T-helper 17 cell (primary cell): ENCODE measurements at regions not wholly inside any gene's neighbourhood (a gene's known extent, or its start where the extent isn't known, plus 50 kb on each side); places are given as distances from the start of the nearest gene placed in this dataset.

Experiments
- ATAC-seq: fragments of 150-1000 bp; cut with Tn5 transposase; 2 replicates; pipeline ENCODE4 v1.10.0; 2021; ENCODE audit warnings: mild to moderate bottlenecking, moderate library complexity
- DNase-seq, 3 donors: peaks; one replicate each; pipeline versions ENCODE4 v3.0.0 to v3.0.0-alpha.2; 2020 to 2021
- H3K9me3 ChIP-seq: one replicate; pipeline ENCODE4 v1.7.0; 2013; ENCODE audit warnings: low read length, mild to moderate bottlenecking; ENCODE audit not compliant: control insufficient read depth, poor library complexity, severe bottlenecking
- H3K27ac Mint-ChIP-seq: one replicate; pipeline ENCODE4 v1.8.0; 2022; ENCODE audit warnings: mild to moderate bottlenecking, moderate library complexity, mixed read lengths
- H3K27me3 Mint-ChIP-seq: one replicate; pipeline ENCODE4 v1.8.0; 2022; ENCODE audit warnings: mixed read lengths
- H3K36me3 Mint-ChIP-seq: one replicate; pipeline ENCODE4 v1.8.0; 2022; ENCODE audit warnings: low read depth, mixed read lengths
- H3K4me1 Mint-ChIP-seq: one replicate; pipeline ENCODE4 v1.8.0; 2022; ENCODE audit warnings: mild to moderate bottlenecking, mixed read lengths
- H3K4me3 Mint-ChIP-seq: one replicate; pipeline ENCODE4 v1.8.0; 2022; ENCODE audit warnings: mild to moderate bottlenecking, moderate library complexity, mixed read lengths

GRCh38 chr1:58317086-58317485 lies 229.4 kb downstream of the OMA1 start:
- H3K36me3 Mint-ChIP-seq, result peaks cover 2% of the 10 kb centered on the region
- H3K27me3 Mint-ChIP-seq, result peaks cover 12% of the 10 kb centered on the region
- no peaks in the 10 kb centered on the region for H3K9me3 ChIP-seq
- no peak overlapping the region for H3K4me3 Mint-ChIP-seq
- H3K4me1 Mint-ChIP-seq, result peaks cover 3% of the 10 kb centered on the region
- DNase-seq (no peak), ATAC-seq (no peak)
- no peak overlapping the region for H3K27ac Mint-ChIP-seq

- ATAC-seq (no peak), DNase-seq (no peak)
- peaks cover 12% of the 10 kb centered on the region for H3K27me3 Mint-ChIP-seq
- no peak overlapping the region for H3K4me3 Mint-ChIP-seq
- H3K27ac Mint-ChIP-seq, result no peak overlapping the region
- peaks cover 3% of the 10 kb centered on the region for H3K4me1 Mint-ChIP-seq
- no peaks in the 10 kb centered on the region for H3K9me3 ChIP-seq
- peaks cover 2% of the 10 kb centered on the region for H3K36me3 Mint-ChIP-seq
Measured at GRCh38 chr1:58316141-58316540, 230.4 kb downstream of the OMA1 start.

DNA sequence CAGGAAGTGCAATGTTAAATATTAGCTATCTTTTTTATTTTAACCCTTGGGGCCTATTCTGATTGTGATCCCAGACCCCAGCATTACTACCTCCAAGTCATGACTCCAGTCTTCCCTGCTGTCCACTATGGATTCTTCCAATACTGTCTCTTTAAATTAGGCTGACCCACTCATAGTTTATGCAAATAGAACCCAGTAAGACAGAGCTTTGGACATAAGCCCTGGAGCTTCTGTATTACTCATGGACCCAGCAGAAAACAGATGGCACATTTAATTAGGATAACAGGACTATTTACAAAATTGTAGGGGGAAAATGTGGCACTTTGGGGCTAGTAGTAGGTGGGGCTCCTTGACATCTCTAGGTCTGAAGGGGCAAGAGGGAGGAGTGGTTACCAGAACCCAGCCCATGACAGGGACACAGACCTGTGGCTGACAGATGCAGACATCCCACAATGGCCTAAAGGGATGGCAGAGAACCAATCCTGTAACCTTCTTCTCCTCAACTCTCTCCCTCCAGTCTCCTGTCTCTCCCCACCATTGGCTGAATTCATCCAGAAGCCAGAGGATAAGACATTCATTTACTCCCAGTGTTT lies 233.5 kb downstream of the OMA1 start:
- H3K9me3 ChIP-seq, result no peaks in the 10 kb centered on the region
- Mint-ChIP-seq H3K36me3 (peaks cover 2% of the 10 kb centered on the region), H3K27ac (no peak overlapping the region), H3K4me1 (peaks cover 3% of the 10 kb centered on the region), H3K27me3 (peaks cover 19% of the 10 kb centered on the region), H3K4me3 (no peak overlapping the region)
- DNase-seq (no peak), ATAC-seq (no peak)

DNA sequence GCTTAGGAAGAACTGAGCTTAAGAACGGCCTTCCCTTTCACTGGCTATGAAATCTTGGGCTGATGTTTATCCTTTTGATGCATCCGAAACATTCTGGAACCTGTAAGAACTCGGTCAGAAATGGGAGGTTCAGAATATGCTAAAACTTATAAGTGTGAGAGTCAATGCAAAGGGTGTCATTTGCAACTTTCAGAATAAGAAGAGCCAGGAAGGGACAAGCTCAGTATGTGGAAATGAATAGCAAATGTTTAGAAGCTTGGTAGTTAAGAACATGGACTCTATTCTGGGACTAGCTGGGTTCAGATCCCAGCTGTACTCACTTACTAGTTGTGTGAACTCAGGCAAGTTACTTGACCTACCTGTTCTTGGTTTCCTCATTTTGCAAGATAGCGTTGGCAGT lies 234.1 kb downstream of the OMA1 start:
- Mint-ChIP-seq H3K36me3 (peaks cover 2% of the 10 kb centered on the region), H3K4me1 (peaks cover 3% of the 10 kb centered on the region), H3K27me3 (peaks cover 18% of the 10 kb centered on the region), H3K4me3 (no peak overlapping the region), H3K27ac (no peak overlapping the region)
- ATAC-seq (no peak), DNase-seq (no peak)
- H3K9me3 ChIP-seq, result no peaks in the 10 kb centered on the region

GRCh38 chr1:58310881-58311280 lies 235.6 kb downstream of the OMA1 start:
- Mint-ChIP-seq H3K4me1 (no peaks in the 10 kb centered on the region), H3K27ac (no peak overlapping the region), H3K27me3 (peaks cover 18% of the 10 kb centered on the region), H3K36me3 (no peaks in the 10 kb centered on the region), H3K4me3 (no peak overlapping the region)
- ATAC-seq, result no peak
- no peaks in the 10 kb centered on the region for H3K9me3 ChIP-seq
- DNase-seq, result no peak

- no peak for DNase-seq
- Mint-ChIP-seq H3K4me3 (no peak overlapping the region), H3K27me3 (peaks cover 20% of the 10 kb centered on the region), H3K27ac (no peak overlapping the region), H3K36me3 (no peaks in the 10 kb centered on the region), H3K4me1 (no peaks in the 10 kb centered on the region)
- ATAC-seq, result no peak
- no peaks in the 10 kb centered on the region for H3K9me3 ChIP-seq
Measured at GRCh38 chr1:58310469-58310868, 236.1 kb downstream of the OMA1 start.

DNA sequence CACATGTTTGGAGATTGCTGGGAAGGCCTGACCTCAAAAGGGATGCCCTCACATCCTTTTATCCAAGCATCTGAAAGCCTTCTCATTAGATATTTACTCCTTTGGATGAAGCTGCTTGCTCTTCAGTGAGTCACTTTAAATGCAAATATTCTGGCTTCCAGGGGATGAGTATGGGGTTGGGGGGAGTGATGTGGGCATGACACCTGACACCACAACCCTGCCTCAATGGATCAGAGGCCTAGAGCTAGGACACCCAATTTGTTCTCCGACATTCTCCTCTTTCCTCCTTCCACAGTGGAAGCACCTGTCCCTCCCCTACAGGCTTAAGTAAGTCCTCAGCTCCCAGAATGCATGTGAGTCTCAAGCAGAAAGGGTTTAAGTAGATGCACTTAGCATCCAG lies 238.3 kb downstream of the OMA1 start:
- Mint-ChIP-seq H3K4me3 (no peak overlapping the region), H3K4me1 (no peaks in the 10 kb centered on the region), H3K36me3 (no peaks in the 10 kb centered on the region), H3K27ac (no peak overlapping the region), H3K27me3 (peaks cover 20% of the 10 kb centered on the region)
- DNase-seq (no peak), ATAC-seq (no peak)
- H3K9me3 ChIP-seq, result no peaks in the 10 kb centered on the region

GRCh38 chr1:58307431-58307830 lies 239.1 kb downstream of the OMA1 start:
- H3K4me3 Mint-ChIP-seq, result no peak overlapping the region
- H3K27me3 Mint-ChIP-seq, result peaks cover 20% of the 10 kb centered on the region
- H3K4me1 Mint-ChIP-seq, result no peaks in the 10 kb centered on the region
- H3K9me3 ChIP-seq, result no peaks in the 10 kb centered on the region
- H3K36me3 Mint-ChIP-seq, result no peaks in the 10 kb centered on the region
- H3K27ac Mint-ChIP-seq, result no peak overlapping the region
- DNase-seq (no peak), ATAC-seq (no peak)

GRCh38 chr1:58305622-58306021 lies 240.9 kb downstream of the OMA1 start:
- DNase-seq (no peak), ATAC-seq (no peak)
- H3K9me3 ChIP-seq, result no peaks in the 10 kb centered on the region
- Mint-ChIP-seq H3K27ac (no peak overlapping the region), H3K27me3 (peaks cover 20% of the 10 kb centered on the region), H3K4me3 (no peak overlapping the region), H3K4me1 (no peaks in the 10 kb centered on the region), H3K36me3 (no peaks in the 10 kb centered on the region)

GRCh38 chr1:58304346-58304975 lies 242.1 kb downstream of the OMA1 start:
- Mint-ChIP-seq H3K27ac (no peak overlapping the region), H3K27me3 (peaks cover 20% of the 10 kb centered on the region), H3K4me3 (no peak overlapping the region), H3K36me3 (no peaks in the 10 kb centered on the region), H3K4me1 (no peaks in the 10 kb centered on the region)
- DNase-seq (no peak), ATAC-seq (no peak)
- H3K9me3 ChIP-seq, result no peaks in the 10 kb centered on the region

- DNase-seq (no peak), ATAC-seq (no peak)
- Mint-ChIP-seq H3K27ac (no peak overlapping the region), H3K36me3 (no peaks in the 10 kb centered on the region), H3K4me3 (no peak overlapping the region), H3K4me1 (no peaks in the 10 kb centered on the region), H3K27me3 (peaks cover 18% of the 10 kb centered on the region)
- no peaks in the 10 kb centered on the region for H3K9me3 ChIP-seq
Measured at GRCh38 chr1:58303841-58304240, 242.7 kb downstream of the OMA1 start.

DNA sequence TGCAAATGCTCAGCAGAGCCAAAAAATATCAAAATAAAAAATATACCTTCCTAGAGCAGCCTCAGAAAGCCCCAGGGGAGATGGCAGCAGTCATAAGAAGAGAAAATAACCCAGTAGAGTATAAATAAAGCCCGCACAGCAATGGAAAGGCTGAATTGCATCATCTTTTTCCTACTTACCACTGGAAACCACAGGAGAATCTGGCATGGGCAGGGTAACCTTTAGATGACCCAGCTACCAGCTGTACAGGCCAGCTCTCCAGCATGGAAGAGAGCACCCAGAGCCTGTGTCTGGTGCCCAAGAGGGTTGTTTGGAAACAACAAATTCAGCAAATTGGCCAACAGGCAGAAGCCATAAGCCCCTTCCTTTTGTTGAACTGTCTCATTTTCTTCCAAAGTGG lies 253.1 kb downstream of the OMA1 start:
- no peaks in the 10 kb centered on the region for H3K9me3 ChIP-seq
- no peak for ATAC-seq
- DNase-seq, result no peak
- Mint-ChIP-seq H3K27ac (no peak overlapping the region), H3K4me1 (no peaks in the 10 kb centered on the region), H3K4me3 (no peak overlapping the region), H3K27me3 (no peaks in the 10 kb centered on the region), H3K36me3 (no peaks in the 10 kb centered on the region)

DNA sequence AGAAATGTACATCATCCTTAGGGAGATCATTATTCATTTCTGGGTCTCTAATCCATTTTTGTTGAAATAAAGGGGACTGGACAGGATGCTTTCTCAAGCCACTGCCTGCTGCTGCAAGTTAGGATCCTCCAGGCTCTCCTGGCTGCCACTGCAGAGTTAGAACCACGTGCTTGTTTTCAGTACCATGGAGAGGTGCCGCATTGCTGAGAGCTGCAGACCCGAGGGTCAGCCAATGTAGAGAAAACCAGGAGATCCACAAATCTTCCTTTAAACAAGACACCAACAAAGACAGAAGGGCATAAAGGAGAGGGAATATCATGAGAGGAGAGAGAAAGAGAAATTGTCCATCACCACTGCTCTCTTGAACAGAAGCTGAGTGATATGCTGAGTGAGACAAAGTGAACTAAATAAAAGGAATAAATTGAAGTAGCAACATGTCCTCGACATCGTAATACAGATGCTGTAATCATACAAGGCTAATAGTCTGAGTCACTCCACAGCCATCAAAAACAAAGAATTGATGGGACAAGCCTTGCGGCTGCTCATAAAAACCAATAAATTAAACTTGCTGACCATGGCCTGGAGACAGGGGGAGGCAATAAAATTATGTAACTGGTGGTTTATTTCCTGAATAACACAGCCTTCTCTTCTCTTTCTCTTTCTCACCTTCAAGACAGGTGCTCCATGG lies 255.7 kb downstream of the OMA1 start:
- no peaks in the 10 kb centered on the region for H3K27me3 Mint-ChIP-seq

More for the DNA sequence above, 255.7 kb downstream of the OMA1 start:
- Mint-ChIP-seq H3K36me3 (no peaks in the 10 kb centered on the region), H3K4me1 (no peaks in the 10 kb centered on the region), H3K4me3 (no peak overlapping the region), H3K27ac (no peak overlapping the region)
- ATAC-seq (no peak), DNase-seq (no peak)
- peaks cover 3% of the 10 kb centered on the region for H3K9me3 ChIP-seq
